Skeletal muscle tissue (tissue), 3 donors: ENCODE measurements at regions not wholly inside any gene's neighbourhood (a gene's known extent, or its start where the extent isn't known, plus 50 kb on each side); places are given as distances from the start of the nearest gene placed in this dataset.
A peak's percentile ranks its signal among the peaks of the same experiment; 100 is the strongest.
"Not testable (repeated sequence)": the region's sequence is repeated elsewhere in the genome, so short reads cannot be mapped to it uniquely, and the experiment has no call there.

Source experiments
- H3K27ac ChIP-seq: one replicate; pipeline ENCODE4 v1.7.0; 2013; ENCODE audit warnings: mild to moderate bottlenecking, low read depth, low read length, inconsistent platforms
- H3K27me3 ChIP-seq, 3 donors: one replicate each; pipeline ENCODE4 v1.7.0; 2013; ENCODE audit warnings: low read length in 3 of 3; ENCODE audit not compliant: control insufficient read depth in 3 of 3, insufficient read depth in 3 of 3
- H3K36me3 ChIP-seq, 3 donors: one replicate each; pipeline ENCODE4 v1.7.0; 2013; ENCODE audit warnings: low read length in 3 of 3; ENCODE audit not compliant: control insufficient read depth in 3 of 3, insufficient read depth in 3 of 3
- H3K4me1 ChIP-seq, 3 donors: one replicate each; pipeline ENCODE4 v1.7.0; 2013; ENCODE audit warnings: low read length in 3 of 3, mild to moderate bottlenecking in 3 of 3; ENCODE audit not compliant: control insufficient read depth in 3 of 3, insufficient read depth in 3 of 3
- H3K4me3 ChIP-seq, 3 donors: one replicate each; pipeline ENCODE4 v1.7.0; 2013; ENCODE audit warnings: low read length in 3 of 3
- H3K9ac ChIP-seq, 3 donors: one replicate each; pipeline ENCODE4 v1.7.0; 2013; ENCODE audit warnings: low read length in 3 of 3, mild to moderate bottlenecking in 3 of 3, moderate library complexity in 2 of 3, low read depth in 1 of 3
- H3K9me3 ChIP-seq, 3 donors: one replicate each; pipeline ENCODE4 v1.7.0; 2013; ENCODE audit warnings: low read length in 3 of 3; ENCODE audit not compliant: control insufficient read depth in 3 of 3
- donor health status: Osteomylitis.

- no peak overlapping the region for H3K27ac ChIP-seq
- H3K9ac ChIP-seq: no peak overlapping the region
- peaks cover 0 to 3% (median 0%) of the 10 kb centered on the region in 3 donors for H3K36me3 ChIP-seq
- H3K4me1 ChIP-seq: no peaks in the 10 kb centered on the region
- no peak overlapping the region for H3K4me3 ChIP-seq
- H3K9me3 ChIP-seq: no peaks in the 10 kb centered on the region
- H3K27me3 ChIP-seq: no peaks in the 10 kb centered on the region
Measured at GRCh38 chr2:144120487-144120886, 399.4 kb downstream of the ZEB2 start.

- H3K4me3 ChIP-seq: no peak overlapping the region
- H3K36me3 ChIP-seq: no peaks in the 10 kb centered on the region
- no peaks in the 10 kb centered on the region for H3K27me3 ChIP-seq
- H3K4me1 ChIP-seq: no peaks in the 10 kb centered on the region
- no peak overlapping the region for H3K9ac ChIP-seq
- H3K9me3 ChIP-seq: no peaks in the 10 kb centered on the region
- H3K27ac ChIP-seq: no peak overlapping the region
Measured at GRCh38 chr2:144117086-144117485, 402.8 kb downstream of the ZEB2 start.

GRCh38 chr2:144115739-144116291 is 404.1 kb downstream of the ZEB2 start:
- Histone ChIP-seq H3K27me3 (no peaks in the 10 kb centered on the region), H3K4me1 (no peaks in the 10 kb centered on the region), H3K9me3 (no peaks in the 10 kb centered on the region), H3K4me3 (no peak overlapping the region), H3K9ac (no peak overlapping the region), H3K36me3 (no peaks in the 10 kb centered on the region), H3K27ac (no peak overlapping the region)

GRCh38 chr2:144114760-144115159 is 405.2 kb downstream of the ZEB2 start:
- H3K9ac ChIP-seq: no peak overlapping the region
- no peaks in the 10 kb centered on the region for H3K36me3 ChIP-seq
- H3K4me3 ChIP-seq: no peak overlapping the region
- no peaks in the 10 kb centered on the region for H3K4me1 ChIP-seq
- no peak overlapping the region for H3K27ac ChIP-seq
- no peaks in the 10 kb centered on the region for H3K27me3 ChIP-seq
- H3K9me3 ChIP-seq: no peaks in the 10 kb centered on the region

DNA sequence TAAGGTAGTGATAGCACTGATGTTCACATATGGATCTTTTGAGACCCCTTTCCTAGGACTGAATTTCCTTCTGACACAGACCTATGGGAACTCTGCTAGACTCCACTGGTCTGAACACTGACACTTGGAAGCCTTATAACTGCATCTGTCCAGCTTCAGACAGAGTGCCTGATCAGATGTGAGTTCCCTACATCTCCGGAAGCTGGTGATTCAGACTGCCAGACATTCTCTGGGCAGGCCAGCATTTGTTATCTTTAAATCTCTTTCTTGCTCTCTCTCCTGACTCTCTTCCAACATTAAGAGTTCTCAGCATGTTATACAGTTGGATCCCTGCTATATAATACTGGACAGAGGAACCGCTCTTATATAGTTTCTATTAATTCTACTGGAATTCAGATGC is 408.5 kb downstream of the ZEB2 start:
- H3K9me3 ChIP-seq: no peaks in the 10 kb centered on the region
- no peak overlapping the region for H3K9ac ChIP-seq
- H3K4me3 ChIP-seq: no peak overlapping the region
- H3K27me3 ChIP-seq: no peaks in the 10 kb centered on the region
- H3K36me3 ChIP-seq: no peaks in the 10 kb centered on the region
- H3K27ac ChIP-seq: no peak overlapping the region
- H3K4me1 ChIP-seq: no peaks in the 10 kb centered on the region

DNA sequence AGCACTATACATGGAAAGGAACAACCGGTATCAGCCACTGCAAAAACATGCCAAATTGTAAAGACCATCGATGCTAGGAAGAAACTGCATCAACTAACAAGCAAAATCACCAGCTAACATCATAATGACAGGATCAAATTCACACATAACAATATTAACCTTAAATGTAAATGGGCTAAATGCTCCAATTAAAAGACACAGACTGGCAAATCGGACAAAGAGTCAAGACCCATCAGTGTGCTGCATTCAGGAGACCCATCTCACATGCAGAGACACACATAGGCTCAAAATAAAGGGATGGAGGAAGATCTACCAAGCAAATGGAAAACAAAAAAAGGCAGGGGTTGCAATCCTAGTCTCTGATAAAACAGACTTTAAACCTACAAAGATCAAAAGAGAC is 413.8 kb downstream of the ZEB2 start:
- not testable (repeated sequence) for H3K27ac ChIP-seq, H3K4me3 ChIP-seq, H3K9me3 ChIP-seq, H3K4me1 ChIP-seq, H3K36me3 ChIP-seq, H3K27me3 ChIP-seq, H3K9ac ChIP-seq

GRCh38 chr2:144102386-144102785 is 417.5 kb downstream of the ZEB2 start:
- H3K9ac ChIP-seq: no peak overlapping the region
- H3K36me3 ChIP-seq: no peaks in the 10 kb centered on the region
- H3K27me3 ChIP-seq: no peaks in the 10 kb centered on the region
- H3K9me3 ChIP-seq: peaks cover 0 to 4% (median 0%) of the 10 kb centered on the region in 3 donors
- peaks cover 2 to 5% (median 4%) of the 10 kb centered on the region in 3 donors for H3K4me1 ChIP-seq
- H3K4me3 ChIP-seq: no peak overlapping the region
- H3K27ac ChIP-seq: no peak overlapping the region

- H3K27me3 ChIP-seq: no peaks in the 10 kb centered on the region
- peak overlapping the region in 2 of 3 donors; percentile 14 to 18 for H3K9ac ChIP-seq
- peak overlapping the region in 1 of 3 donors; percentile 19 for H3K4me3 ChIP-seq
- H3K4me1 ChIP-seq: peaks cover 2 to 5% (median 4%) of the 10 kb centered on the region in 3 donors
- peaks cover 0 to 4% (median 0%) of the 10 kb centered on the region in 3 donors for H3K9me3 ChIP-seq
- peak overlapping the region; percentile 67 for H3K27ac ChIP-seq
- no peaks in the 10 kb centered on the region for H3K36me3 ChIP-seq
Measured at GRCh38 chr2:144099780-144100377, 420.0 kb downstream of the ZEB2 start.

DNA sequence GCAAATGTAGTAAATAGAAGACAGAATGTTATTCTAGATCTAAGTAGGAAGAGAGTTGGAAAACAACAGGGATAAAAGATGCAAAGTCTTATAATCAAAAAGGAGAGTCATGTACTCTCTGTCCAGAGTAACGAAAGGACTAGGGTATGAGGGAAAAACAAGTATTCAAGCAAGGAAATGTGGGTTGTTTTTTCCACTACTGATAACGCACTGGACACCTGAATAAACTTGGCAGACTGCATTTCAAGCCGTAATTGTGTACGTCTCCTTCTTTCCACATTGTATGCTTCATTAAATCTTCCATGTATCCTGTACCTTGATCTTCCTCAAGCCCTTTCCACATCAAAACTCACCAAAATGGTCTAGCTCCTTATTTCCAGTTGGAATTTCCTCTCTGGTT is 420.6 kb downstream of the ZEB2 start:
- Histone ChIP-seq H3K9me3 (peaks cover 0 to 2% (median 0%) of the 10 kb centered on the region in 3 donors), H3K36me3 (no peaks in the 10 kb centered on the region), H3K27ac (peak overlapping the region; percentile 67), H3K4me1 (peaks cover 2 to 5% (median 4%) of the 10 kb centered on the region in 3 donors), H3K9ac (no peak overlapping the region), H3K4me3 (peak overlapping the region in 1 of 3 donors; percentile 19), H3K27me3 (no peaks in the 10 kb centered on the region)

- Histone ChIP-seq H3K4me1 (peaks cover 2 to 5% (median 4%) of the 10 kb centered on the region in 3 donors), H3K36me3 (no peaks in the 10 kb centered on the region), H3K4me3 (no peak overlapping the region), H3K9me3 (no peaks in the 10 kb centered on the region), H3K9ac (no peak overlapping the region), H3K27me3 (no peaks in the 10 kb centered on the region), H3K27ac (no peak overlapping the region)
Measured at GRCh38 chr2:144097440-144098225, 422.3 kb downstream of the ZEB2 start.
